Omental fat pad (tissue), 3 donors: ENCODE measurements at regions not wholly inside any gene's neighbourhood (a gene's known extent, or its start where the extent isn't known, plus 50 kb on each side); places are given as distances from the start of the nearest gene placed in this dataset.

ENCODE experiments used
- ATAC-seq: fragments of 150-250 bp; one replicate; pipeline ENCODE4 v1.9.1; 2016; ENCODE audit warnings: mild to moderate bottlenecking, moderate library complexity; ENCODE audit not compliant: low FRiP score
- DNase-seq: peaks from one replicate; pipeline ENCODE4 v3.0.0-alpha.2; 2019; ENCODE audit warnings: low spot score
- TF ChIP-seq, protein P1 (sequence below), 3 donors: fragments of 450-650 bp; IDR thresholded peaks; one replicate each; pipeline ENCODE4 v1.5.1; 2016 to 2017; ENCODE audit warnings: antibody characterized with exemption in 3 of 3, mild to moderate bottlenecking in 3 of 3, moderate library complexity in 2 of 3

DNA sequence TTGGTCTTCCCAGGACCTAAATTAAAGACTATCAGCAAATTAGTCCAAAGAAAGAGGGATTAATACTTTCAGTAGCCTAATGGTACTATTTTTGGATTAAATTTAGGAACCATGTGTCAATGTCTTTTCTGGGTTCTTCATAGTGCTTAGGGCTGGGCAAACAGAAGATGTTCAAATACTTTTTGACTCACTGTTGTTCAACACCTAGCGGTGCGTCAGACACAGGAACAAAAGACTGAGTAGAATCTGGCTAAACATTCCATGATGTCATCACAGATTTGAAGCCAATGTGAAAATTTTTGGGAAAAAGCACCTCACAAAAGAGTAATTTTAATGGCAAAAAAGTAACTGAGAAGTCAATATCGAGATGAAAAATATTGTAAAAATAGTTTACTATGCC is 544.4 kb downstream of the EFNA5 start:
- TF ChIP-seq, protein P1, sequence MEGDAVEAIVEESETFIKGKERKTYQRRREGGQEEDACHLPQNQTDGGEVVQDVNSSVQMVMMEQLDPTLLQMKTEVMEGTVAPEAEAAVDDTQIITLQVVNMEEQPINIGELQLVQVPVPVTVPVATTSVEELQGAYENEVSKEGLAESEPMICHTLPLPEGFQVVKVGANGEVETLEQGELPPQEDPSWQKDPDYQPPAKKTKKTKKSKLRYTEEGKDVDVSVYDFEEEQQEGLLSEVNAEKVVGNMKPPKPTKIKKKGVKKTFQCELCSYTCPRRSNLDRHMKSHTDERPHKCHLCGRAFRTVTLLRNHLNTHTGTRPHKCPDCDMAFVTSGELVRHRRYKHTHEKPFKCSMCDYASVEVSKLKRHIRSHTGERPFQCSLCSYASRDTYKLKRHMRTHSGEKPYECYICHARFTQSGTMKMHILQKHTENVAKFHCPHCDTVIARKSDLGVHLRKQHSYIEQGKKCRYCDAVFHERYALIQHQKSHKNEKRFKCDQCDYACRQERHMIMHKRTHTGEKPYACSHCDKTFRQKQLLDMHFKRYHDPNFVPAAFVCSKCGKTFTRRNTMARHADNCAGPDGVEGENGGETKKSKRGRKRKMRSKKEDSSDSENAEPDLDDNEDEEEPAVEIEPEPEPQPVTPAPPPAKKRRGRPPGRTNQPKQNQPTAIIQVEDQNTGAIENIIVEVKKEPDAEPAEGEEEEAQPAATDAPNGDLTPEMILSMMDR (IDR thresholded peaks at IDR 0.05): no peak
- DNase-seq: no peak
- ATAC-seq: no peak

DNA sequence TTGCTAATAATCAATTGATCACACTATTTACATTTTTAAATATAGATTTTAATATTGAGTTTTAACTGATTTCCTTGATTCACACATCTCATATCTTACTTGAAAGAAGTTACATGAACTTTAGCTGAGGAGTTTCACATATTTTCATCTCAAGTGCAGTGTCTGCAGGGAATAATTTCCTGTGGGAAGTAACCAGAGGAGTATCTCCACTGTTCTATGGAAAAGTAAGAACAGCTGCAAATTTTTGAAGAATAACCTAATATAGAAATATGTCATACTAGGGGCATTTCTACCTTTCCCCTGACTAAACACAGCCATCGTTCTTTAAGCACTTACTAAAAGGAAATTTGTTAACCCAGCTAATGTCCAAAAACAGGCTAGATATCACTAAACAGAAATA is 546.4 kb downstream of the EFNA5 start:
- TF ChIP-seq, protein P1 (IDR thresholded peaks at IDR 0.05): no peak
- no peak for ATAC-seq

DNA sequence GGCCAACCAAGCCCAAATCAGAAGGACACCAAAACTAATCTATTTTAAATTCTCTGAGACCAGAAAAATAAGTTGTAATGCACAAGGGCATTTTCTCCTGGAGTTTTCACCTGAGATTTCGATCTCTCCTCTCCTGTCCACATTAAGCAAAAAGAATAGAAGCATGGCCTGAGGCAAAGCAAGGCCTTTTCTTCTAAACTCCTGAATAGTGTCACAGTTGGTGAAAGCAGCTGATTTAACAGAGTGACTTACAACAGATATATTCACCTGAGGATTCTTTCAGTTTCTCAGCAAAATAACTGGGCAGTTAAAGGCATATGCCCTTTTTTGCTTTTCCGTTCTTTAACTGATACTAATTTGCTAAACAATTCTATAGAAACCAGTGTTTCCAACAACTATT is 547.7 kb downstream of the EFNA5 start:
- TF ChIP-seq, protein P1 (IDR thresholded peaks at IDR 0.05): no peak
- DNase-seq (no peak), ATAC-seq (no peak)

More for the DNA sequence above, 546.4 kb downstream of the EFNA5 start:
- DNase-seq: no peak

DNA sequence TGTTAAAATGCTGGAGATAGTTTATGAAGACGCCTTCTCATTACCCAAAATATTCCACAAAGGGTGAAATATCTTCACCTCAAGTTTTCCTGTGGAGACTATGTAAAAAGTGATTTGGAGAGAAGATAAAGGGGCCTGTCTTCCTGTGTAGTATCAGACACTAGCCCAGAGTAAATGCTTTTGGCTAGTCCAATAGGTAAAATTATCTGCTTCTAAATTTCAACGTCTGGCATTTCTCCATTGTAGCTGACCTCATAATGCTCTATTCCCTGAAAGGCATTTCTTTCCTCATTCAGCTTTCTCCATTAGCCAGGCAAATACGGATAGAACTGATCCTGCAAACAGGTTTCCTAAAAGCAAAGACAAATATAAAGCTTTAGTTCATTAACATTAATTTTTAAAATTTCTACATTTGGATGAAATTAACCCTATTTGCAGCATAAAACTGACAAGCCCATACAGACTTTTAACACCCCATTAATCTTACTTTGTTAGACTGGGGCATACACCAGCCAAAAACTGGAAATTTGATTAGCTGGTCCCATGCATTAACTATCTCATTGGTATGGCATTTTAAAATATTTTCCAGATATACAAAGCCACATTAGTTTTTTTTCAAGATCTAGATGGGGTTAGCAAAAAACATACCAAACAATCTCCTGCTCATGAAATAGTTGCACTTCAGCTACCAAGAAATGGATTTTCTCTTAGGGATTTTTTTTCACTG is 548.8 kb downstream of the EFNA5 start:
- TF ChIP-seq, protein P1 (IDR thresholded peaks at IDR 0.05): no peak
- no peak for DNase-seq
- peak; percentile 57 for ATAC-seq

DNA sequence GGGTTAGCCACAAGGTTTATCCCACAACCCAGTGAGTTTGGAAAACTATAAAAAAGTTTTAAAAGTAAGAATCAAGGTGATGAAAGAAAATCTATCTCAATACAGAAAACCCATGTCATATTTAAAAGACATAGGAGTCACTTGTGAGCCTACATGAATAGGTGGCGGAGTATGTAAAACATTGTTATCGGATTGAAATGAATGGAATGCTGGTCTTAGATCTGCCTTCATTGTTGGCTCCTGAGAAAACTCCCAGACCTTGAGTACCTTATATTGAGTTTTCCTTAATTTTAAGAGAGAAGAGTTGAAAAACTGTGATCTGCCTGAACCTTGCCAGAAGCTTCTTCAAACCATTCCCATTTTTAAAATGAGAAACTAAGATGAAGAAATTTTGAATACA is 551.1 kb downstream of the EFNA5 start:
- DNase-seq (no peak), ATAC-seq (no peak)
- TF ChIP-seq, protein P1 (IDR thresholded peaks at IDR 0.05): no peak

DNA sequence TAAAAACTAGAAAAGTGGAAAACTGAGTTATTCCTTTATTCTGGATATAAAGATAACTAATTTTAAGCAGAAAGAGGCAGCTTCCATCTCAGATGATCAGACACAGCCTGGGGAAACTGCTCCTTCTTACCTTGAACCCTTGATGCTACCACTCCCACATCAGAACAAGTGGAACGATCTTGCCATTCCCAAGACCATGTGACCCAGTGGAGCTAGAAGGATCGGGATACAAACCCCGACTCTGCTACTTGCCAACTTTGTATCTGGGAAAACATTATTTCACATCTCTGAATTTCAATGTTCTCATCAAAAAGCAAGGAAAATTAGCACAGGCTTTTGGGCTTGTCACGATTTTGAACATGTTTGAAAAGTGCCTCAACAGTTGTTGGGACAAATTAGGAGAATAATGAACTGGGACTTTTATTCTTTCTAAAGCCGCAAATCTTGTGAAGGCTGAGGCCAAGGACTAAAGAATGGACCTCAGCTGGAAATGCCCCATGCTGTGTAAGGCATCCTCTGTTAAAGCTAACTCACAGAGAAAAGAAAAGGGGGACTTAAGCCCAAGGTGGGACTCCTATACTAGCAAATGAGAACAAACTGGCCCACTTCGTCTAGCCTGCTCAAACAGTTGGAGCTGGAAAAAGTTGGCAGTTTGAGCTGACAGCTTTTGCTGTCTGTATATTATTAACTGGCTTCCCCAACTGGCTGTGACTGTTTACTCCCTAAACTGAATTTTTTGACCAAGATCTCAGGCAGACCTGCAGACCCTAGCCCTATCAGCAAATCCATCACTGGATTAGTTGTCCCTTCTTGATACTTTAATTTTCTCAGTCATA is 552.3 kb downstream of the EFNA5 start:
- TF ChIP-seq, protein P1 (IDR thresholded peaks at IDR 0.05): no peak
- ATAC-seq (no peak), DNase-seq (no peak)
